AG09309 (cell line): ENCODE measurements at regions not wholly inside any gene's neighbourhood (a gene's known extent, or its start where the extent isn't known, plus 50 kb on each side); places are given as distances from the start of the nearest gene placed in this dataset.

Experiments
- DNase-seq: peaks from one replicate; pipeline ENCODE4 v3.0.0-alpha.2; 2010; ENCODE audit warnings: low read depth
- H3K4me3 ChIP-seq: 2 replicates; pipeline ENCODE4 v1.5.1; 2011; ENCODE audit warnings: mild to moderate bottlenecking, low read depth, low read length, moderate library complexity; ENCODE audit not compliant: control insufficient read depth
- CTCF ChIP-seq: IDR thresholded peaks from 2 replicates; pipeline ENCODE4 v1.5.1; 2011; ENCODE audit warnings: mild to moderate bottlenecking, low read depth, low read length, inconsistent platforms; ENCODE audit not compliant: insufficient read depth, control insufficient read depth; ENCODE audit errors: missing control alignments

- no peak for TF ChIP-seq CTCF
- no peak for DNase-seq
- no peak overlapping the region for H3K4me3 ChIP-seq
These were observed 808.9 kb downstream of the DIAPH3 start for GRCh38 chr13:59354665-59355369.

- TF ChIP-seq CTCF = no peak
- no peak overlapping the region for H3K4me3 ChIP-seq
- no peak for DNase-seq
These were observed 807.1 kb downstream of the DIAPH3 start for GRCh38 chr13:59356607-59357006.

GRCh38 chr13:59358014-59358413 lies 805.7 kb downstream of the DIAPH3 start:
- DNase-seq = no peak
- no peak for TF ChIP-seq CTCF
- no peak overlapping the region for H3K4me3 ChIP-seq

- DNase-seq = no peak
- TF ChIP-seq CTCF = no peak
- no peak overlapping the region for H3K4me3 ChIP-seq
These were observed 803.6 kb downstream of the DIAPH3 start for GRCh38 chr13:59360108-59360507.

- H3K4me3 ChIP-seq = no peak overlapping the region
- no peak for TF ChIP-seq CTCF
- no peak for DNase-seq
These were observed 802.8 kb downstream of the DIAPH3 start for GRCh38 chr13:59360916-59361315.

- TF ChIP-seq CTCF = no peak
- H3K4me3 ChIP-seq = no peak overlapping the region
- no peak for DNase-seq
These were observed 800.4 kb downstream of the DIAPH3 start for GRCh38 chr13:59363313-59363712.
